MCF 10A (cell line): ENCODE measurements at regions not wholly inside any gene's neighbourhood (a gene's known extent, or its start where the extent isn't known, plus 50 kb on each side); places are given as distances from the start of the nearest gene placed in this dataset.

Source experiments
- BruUV-seq: library from RNA; stranded (reverse); fragments of 400-500 nt; replicated peaks from 2 replicates; lab custom pipeline; 2021; lab: Mats Ljungman, UMichigan
- CTCF ChIA-PET: fragments of 300-600 bp; sonication (Branson Sonifier 250); formaldehyde crosslinking; extraction: SDS; loops from one replicate; lab custom pipeline; 2021; ENCODE audit warnings: antibody characterized with exemption, inconsistent platforms; lab: Yijun Ruan, JAX
- POLR2A ChIA-PET: fragments of 300-600, 350-650 bp; sonication (Branson Sonifier 250); formaldehyde crosslinking; extraction: SDS; loops from one replicate; lab custom pipeline; 2020; ENCODE audit warnings: antibody characterized with exemption, inconsistent platforms; lab: Yijun Ruan, JAX
- DNase-seq: peaks from one replicate; pipeline ENCODE4 v3.0.0-alpha.2; 2018; ENCODE audit not compliant: unreplicated experiment
- H3K27ac Mint-ChIP-seq: one replicate; pipeline ENCODE4 v1.8.0; 2022; ENCODE audit warnings: mild to moderate bottlenecking, low read depth, mixed read lengths; ENCODE audit not compliant: unreplicated experiment
- H3K27me3 Mint-ChIP-seq: one replicate; pipeline ENCODE4 v1.8.0; 2022; ENCODE audit warnings: mixed read lengths; ENCODE audit not compliant: insufficient read depth, unreplicated experiment
- H3K36me3 Mint-ChIP-seq: one replicate; pipeline ENCODE4 v1.8.0; 2022; ENCODE audit warnings: mild to moderate bottlenecking, moderate library complexity, mixed read lengths; ENCODE audit not compliant: insufficient read depth, unreplicated experiment
- H3K4me1 Mint-ChIP-seq: one replicate; pipeline ENCODE4 v1.8.0; 2022; ENCODE audit warnings: mixed read lengths; ENCODE audit not compliant: insufficient read depth, unreplicated experiment
- H3K4me3 Mint-ChIP-seq: one replicate; pipeline ENCODE4 v1.8.0; 2022; ENCODE audit warnings: mild to moderate bottlenecking, moderate library complexity, mixed read lengths; ENCODE audit not compliant: unreplicated experiment
- H3K9me3 Mint-ChIP-seq: one replicate; pipeline ENCODE4 v1.8.0; 2022; ENCODE audit warnings: mixed read lengths; ENCODE audit not compliant: unreplicated experiment
- intact Hi-C: fragments of 100-400 bp; cut with micrococcal nuclease; formaldehyde crosslinking; loops from 2 replicates; pipeline ENCODE4 v1.14.1; 2022
- TF ChIP-seq, protein P1 (sequence below): fragments of 200-600 bp; IDR thresholded peaks from one replicate; pipeline ENCODE4 v1.8.0; 2022; ENCODE audit warnings: antibody characterized with exemption, mild to moderate bottlenecking; ENCODE audit not compliant: unreplicated experiment

DNA sequence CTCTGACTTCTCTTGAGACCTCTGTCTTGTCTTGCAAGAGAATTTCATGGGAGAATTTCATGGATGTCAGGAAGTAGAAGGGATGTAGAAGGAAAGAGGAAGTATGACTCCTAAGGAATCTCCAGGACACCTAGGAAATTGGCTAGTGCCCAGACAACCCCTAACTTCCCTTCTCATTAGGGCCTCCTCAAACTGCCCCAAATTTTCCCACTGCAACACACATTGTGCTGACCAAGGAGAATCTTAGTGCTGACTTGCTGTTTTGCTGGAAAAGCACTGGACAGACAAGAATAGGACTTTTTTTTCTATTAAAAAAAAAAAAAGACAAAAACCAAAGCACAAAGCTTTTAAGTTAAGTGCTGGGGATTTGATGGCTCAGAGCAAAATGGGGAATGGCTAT is 236.1 kb upstream of the CADM1 start:
- DNase-seq: no peak
- H3K9me3 Mint-ChIP-seq: no peaks in the 10 kb centered on the region
- no peak overlapping the region for H3K27ac Mint-ChIP-seq
- H3K27me3 Mint-ChIP-seq: peaks cover 11% of the 10 kb centered on the region
- BruUV-seq: no TSS peak
- H3K36me3 Mint-ChIP-seq: no peaks in the 10 kb centered on the region
- ChIA-PET POLR2A (no interaction called here), CTCF (interaction anchor here (0.6 kb wide), 1 partner anchor 752 kb away, joined by 3 read pairs; no protein-coding TSS in a partner anchor)
- intact Hi-C loops: no loop called here
- TF ChIP-seq, protein P1, sequence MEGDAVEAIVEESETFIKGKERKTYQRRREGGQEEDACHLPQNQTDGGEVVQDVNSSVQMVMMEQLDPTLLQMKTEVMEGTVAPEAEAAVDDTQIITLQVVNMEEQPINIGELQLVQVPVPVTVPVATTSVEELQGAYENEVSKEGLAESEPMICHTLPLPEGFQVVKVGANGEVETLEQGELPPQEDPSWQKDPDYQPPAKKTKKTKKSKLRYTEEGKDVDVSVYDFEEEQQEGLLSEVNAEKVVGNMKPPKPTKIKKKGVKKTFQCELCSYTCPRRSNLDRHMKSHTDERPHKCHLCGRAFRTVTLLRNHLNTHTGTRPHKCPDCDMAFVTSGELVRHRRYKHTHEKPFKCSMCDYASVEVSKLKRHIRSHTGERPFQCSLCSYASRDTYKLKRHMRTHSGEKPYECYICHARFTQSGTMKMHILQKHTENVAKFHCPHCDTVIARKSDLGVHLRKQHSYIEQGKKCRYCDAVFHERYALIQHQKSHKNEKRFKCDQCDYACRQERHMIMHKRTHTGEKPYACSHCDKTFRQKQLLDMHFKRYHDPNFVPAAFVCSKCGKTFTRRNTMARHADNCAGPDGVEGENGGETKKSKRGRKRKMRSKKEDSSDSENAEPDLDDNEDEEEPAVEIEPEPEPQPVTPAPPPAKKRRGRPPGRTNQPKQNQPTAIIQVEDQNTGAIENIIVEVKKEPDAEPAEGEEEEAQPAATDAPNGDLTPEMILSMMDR: no peak
- H3K4me3 Mint-ChIP-seq: no peak overlapping the region
- no peaks in the 10 kb centered on the region for H3K4me1 Mint-ChIP-seq

DNA sequence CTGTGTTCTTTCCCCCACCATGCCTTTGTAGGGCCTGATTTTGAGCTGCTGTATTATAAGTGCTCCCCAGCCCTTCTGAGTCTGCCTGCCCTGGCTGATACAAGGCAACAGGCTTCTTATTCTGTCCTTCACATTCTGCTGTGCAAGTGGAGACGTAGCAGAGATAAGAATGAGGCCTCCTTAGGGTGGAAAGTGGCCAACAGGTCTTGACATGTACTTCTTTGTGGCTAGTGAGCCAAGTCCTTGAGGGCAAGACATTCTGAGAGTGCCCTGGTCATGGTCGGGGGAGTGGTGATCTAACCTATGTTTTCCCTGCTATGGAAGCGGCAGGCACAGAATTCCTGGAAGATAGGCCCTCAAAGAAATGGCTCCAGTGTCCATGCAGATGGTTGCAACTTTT is 235.7 kb upstream of the CADM1 start:
- intact Hi-C loops: no loop called here
- Mint-ChIP-seq H3K4me1 (no peaks in the 10 kb centered on the region), H3K4me3 (no peak overlapping the region), H3K9me3 (no peaks in the 10 kb centered on the region), H3K27me3 (peaks cover 11% of the 10 kb centered on the region), H3K36me3 (no peaks in the 10 kb centered on the region), H3K27ac (no peak overlapping the region)
- no TSS peak for BruUV-seq
- CTCF ChIA-PET: interaction anchor here (0.6 kb wide), 1 partner anchor 752 kb away, joined by 3 read pairs; no protein-coding TSS in a partner anchor
- DNase-seq: no peak
- TF ChIP-seq, protein P1: no peak
- POLR2A ChIA-PET: no interaction called here

DNA sequence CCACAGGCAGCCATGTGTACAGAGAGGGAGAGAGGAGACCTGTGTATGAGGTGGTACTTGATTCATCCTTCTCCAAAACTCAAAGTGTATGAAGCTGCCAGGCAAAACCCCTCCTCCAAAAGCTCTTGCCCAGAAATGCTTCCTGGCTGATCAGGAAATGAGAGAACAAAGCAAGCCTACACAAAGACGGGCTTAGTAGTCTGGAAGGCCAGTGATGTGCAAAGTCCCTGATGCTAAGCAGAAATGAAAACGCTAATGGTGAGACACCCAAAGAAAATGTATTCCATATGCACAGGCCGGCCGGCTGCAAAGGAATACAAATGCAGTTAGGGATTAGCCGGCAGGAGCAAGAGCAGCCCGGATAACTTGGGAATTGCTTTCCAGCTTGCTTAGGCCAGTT is 234.9 kb upstream of the CADM1 start:
- H3K36me3 Mint-ChIP-seq: no peaks in the 10 kb centered on the region
- H3K4me1 Mint-ChIP-seq: no peaks in the 10 kb centered on the region
- ChIA-PET CTCF (no interaction called here), POLR2A (no interaction called here)
- H3K9me3 Mint-ChIP-seq: no peaks in the 10 kb centered on the region
- BruUV-seq: no TSS peak
- no peak for DNase-seq
- no peak overlapping the region for H3K4me3 Mint-ChIP-seq
- TF ChIP-seq, protein P1: no peak
- H3K27me3 Mint-ChIP-seq: peaks cover 8% of the 10 kb centered on the region
- no peak overlapping the region for H3K27ac Mint-ChIP-seq
- intact Hi-C loops: no loop called here

DNA sequence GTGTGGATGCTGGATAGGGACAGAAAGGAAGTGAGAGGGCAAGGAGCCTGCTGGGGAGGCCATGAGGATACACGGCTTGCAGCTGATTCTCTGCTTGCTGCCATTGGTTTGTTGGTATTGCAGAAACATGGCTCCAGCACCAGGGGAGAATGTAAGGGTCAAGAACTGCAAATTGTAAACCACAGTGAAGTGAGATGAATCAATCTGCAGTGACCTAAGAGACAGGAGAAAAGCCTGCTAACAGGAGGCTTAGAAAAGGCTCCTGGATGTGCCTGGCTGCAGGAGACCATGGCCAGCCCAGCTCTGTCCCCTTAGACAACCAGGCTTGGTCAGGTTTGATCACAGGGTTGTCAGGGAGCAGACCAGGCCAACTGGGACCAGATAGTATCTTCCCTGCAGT is 233.7 kb upstream of the CADM1 start:
- Mint-ChIP-seq H3K36me3 (no peaks in the 10 kb centered on the region), H3K9me3 (no peaks in the 10 kb centered on the region), H3K4me3 (no peak overlapping the region), H3K4me1 (no peaks in the 10 kb centered on the region), H3K27me3 (no peaks in the 10 kb centered on the region), H3K27ac (no peak overlapping the region)
- no peak for DNase-seq
- ChIA-PET POLR2A (no interaction called here), CTCF (no interaction called here)
- BruUV-seq: no TSS peak
- intact Hi-C loops: no loop called here
- TF ChIP-seq, protein P1: no peak
